ENCODE measurements at regions not wholly inside any gene's neighbourhood (a gene's known extent, or its start where the extent isn't known, plus 50 kb on each side); places are given as distances from the start of the nearest gene placed in this dataset.

- TF ChIP-seq EZH2 (IDR thresholded peaks at IDR 0.05; ENCODE audit: low read depth) (no peak), CTCF (conservative IDR thresholded peaks at IDR 0.05) (no peak)
These were observed 70.2 kb upstream of the GADL1 start for GRCh38 chr3:30964612-30965011.
